GM12878 (cell line): ENCODE measurements at regions not wholly inside any gene's neighbourhood (a gene's known extent, or its start where the extent isn't known, plus 50 kb on each side); places are given as distances from the start of the nearest gene placed in this dataset.

Experiments
- ATAC-seq: fragments of 200-7000 bp; cut with Tn5 transposase; 3 replicates; pipeline ENCODE4 v1.9.1; 2020; ENCODE audit warnings: mild to moderate bottlenecking, moderate library complexity
- BruUV-seq: library from RNA; stranded (reverse); fragments of 400-500 nt; replicated peaks from 2 replicates; lab custom pipeline; 2021; lab: Mats Ljungman, UMichigan
- CTCF ChIA-PET: fragments of 300-600 bp; sonication (Branson Sonifier 250); formaldehyde crosslinking; extraction: SDS; loops from one replicate; lab custom pipeline; 2021; ENCODE audit warnings: inconsistent platforms; lab: Yijun Ruan, JAX
- POLR2A ChIA-PET: fragments of 350-600 bp; formaldehyde crosslinking; extraction: SDS; loops from one replicate; lab custom pipeline; 2021; ENCODE audit warnings: inconsistent platforms; lab: Charles Lee
- RAD21 ChIA-PET: fragments of 300-600 bp; sonication (Branson Sonifier 250); formaldehyde crosslinking; loops from one replicate; lab custom pipeline; 2023; ENCODE audit warnings: antibody characterized with exemption; ENCODE audit not compliant: unreplicated experiment; lab: Charles Lee
- SMC1A ChIA-PET: fragments of 300-600 bp; sonication (Branson Sonifier 250); formaldehyde crosslinking; loops from one replicate; lab custom pipeline; 2023; ENCODE audit not compliant: unreplicated experiment, uncharacterized antibody; lab: Charles Lee
- DNase-seq: peaks from one replicate; pipeline ENCODE4 v3.0.0-alpha.2; 2011; ENCODE audit warnings: low read depth, low spot score
- FAIRE-seq: peaks from 3 replicates; lab custom pipeline; 2011; peaks lifted over from hg19 to GRCh38; lab: Jason Lieb, UNC
- H2AFZ ChIP-seq: 2 replicates; pipeline ENCODE4 v1.6.0; 2011; ENCODE audit warnings: low read depth, low read length, control low read depth; ENCODE audit not compliant: control insufficient read depth
- H3K27ac ChIP-seq: 2 replicates; pipeline ENCODE4 v1.5.1; 2011; ENCODE audit warnings: control low read depth; ENCODE audit not compliant: control insufficient read depth, insufficient read depth
- H3K27me3 ChIP-seq, 2 experiments: replicated peaks in 1 of 2; 2 replicates each; pipeline versions ENCODE4 v1.6.0 to v1.6.1; 2011; ENCODE audit warnings: low read length in 1 of 2; ENCODE audit not compliant: control insufficient read depth in 2 of 2, insufficient read depth in 2 of 2
- H3K36me3 ChIP-seq, 2 experiments: 2 replicates each; pipeline ENCODE4 v1.5.1; 2011; ENCODE audit warnings: low read length in 1 of 2; ENCODE audit not compliant: control insufficient read depth in 2 of 2, insufficient read depth in 2 of 2
- H3K4me1 ChIP-seq: 2 replicates; pipeline ENCODE4 v1.6.1; 2011; ENCODE audit warnings: mild to moderate bottlenecking, low read length, moderate library complexity, mixed read lengths; ENCODE audit not compliant: control insufficient read depth, insufficient read depth
- H3K4me2 ChIP-seq: 2 replicates; pipeline ENCODE4 v1.6.0; 2011; ENCODE audit warnings: control low read depth; ENCODE audit not compliant: control insufficient read depth, insufficient read depth
- H3K4me3 ChIP-seq: fragments of 200-600 bp; sonication (generic); 2 replicates; pipeline ENCODE4 v1.5.1; 2016
- H3K79me2 ChIP-seq: 2 replicates; pipeline ENCODE4 v1.6.0; 2011; ENCODE audit warnings: low read length; ENCODE audit not compliant: control insufficient read depth, insufficient read depth
- H3K9ac ChIP-seq: 2 replicates; pipeline ENCODE4 v1.8.0; 2011; ENCODE audit warnings: low read length, control low read depth, mixed read lengths; ENCODE audit not compliant: control insufficient read depth, insufficient read depth
- H3K9me3 ChIP-seq: replicated peaks from 3 replicates; pipeline ENCODE4 v1.5.1; 2011; ENCODE audit warnings: mild to moderate bottlenecking, low read length; ENCODE audit not compliant: control insufficient read depth, insufficient read depth
- H4K20me1 ChIP-seq: 2 replicates; pipeline ENCODE4 v1.6.0; 2011; ENCODE audit not compliant: control insufficient read depth, insufficient read depth
- BCL11A ChIP-seq: IDR thresholded peaks from 2 replicates; pipeline ENCODE4 v1.6.1; 2011; ENCODE audit warnings: low read depth, low read length
- BHLHE40 ChIP-seq, 2 experiments: fragments of 450-650 bp in 1 of 2; IDR thresholded peaks; 2 replicates each; pipeline ENCODE4 v1.6.1; 2011 to 2017; ENCODE audit warnings: low read depth in 2 of 2, borderline replicate concordance in 1 of 2, improper control_type of control experiment in 1 of 2, low read length in 1 of 2, mild to moderate bottlenecking in 1 of 2
- CBX5 ChIP-seq: sonication (generic); IDR thresholded peaks from 2 replicates; pipeline ENCODE4 v1.6.1; 2016; ENCODE audit warnings: low read depth, moderate library complexity, mild to moderate bottlenecking, inconsistent platforms
- FOXK2 ChIP-seq: fragments of 450-650 bp; IDR thresholded peaks from 2 replicates; pipeline ENCODE4 v1.6.1; 2017; ENCODE audit warnings: mild to moderate bottlenecking, moderate library complexity
- MYC ChIP-seq: IDR thresholded peaks from 2 replicates; pipeline ENCODE4 v1.6.1; 2011; ENCODE audit warnings: mild to moderate bottlenecking, low read length, moderate library complexity, inconsistent platforms; ENCODE audit not compliant: insufficient read depth, insufficient replicate concordance, insufficient read length, severe bottlenecking
- NBN ChIP-seq: fragments of 450-650 bp; IDR thresholded peaks from 2 replicates; pipeline ENCODE4 v1.6.1; 2016
- SIX5 ChIP-seq: IDR thresholded peaks from 2 replicates; pipeline ENCODE4 v1.6.1; 2011; ENCODE audit warnings: mild to moderate bottlenecking, low read depth, low read length, moderate library complexity; ENCODE audit not compliant: severe bottlenecking
- SMAD1 ChIP-seq: fragments of 450-650 bp; IDR thresholded peaks from 2 replicates; pipeline ENCODE4 v1.6.1; 2018; ENCODE audit warnings: mild to moderate bottlenecking, low read depth; ENCODE audit not compliant: partially characterized antibody
- WGBS: methylation state at CpG from one replicate; pipeline ENCODE4 v1.1.6; 2016; ENCODE audit warnings: low lambda C conversion rate; ENCODE audit not compliant: insufficient replicate concordance, insufficient coverage; ENCODE audit errors: missing lambda C conversion rate; 5-methylcytosine and 5-hydroxymethylcytosine counted together
- in situ Hi-C: fragments of 300-500 bp; cut with MboI; formaldehyde crosslinking; loops from 9 replicates; pipeline ENCODE4 v1.14.3; 2018; ENCODE audit warnings: mixed read lengths
- intact Hi-C: fragments of 100-400 bp; cut with micrococcal nuclease; formaldehyde crosslinking; loops from one replicate; pipeline ENCODE4 v1.14.2; 2022; ENCODE audit not compliant: unreplicated experiment
- TF ChIP-seq, protein P1 (sequence below): IDR thresholded peaks from 2 replicates; pipeline ENCODE4 v1.6.1; 2011; ENCODE audit warnings: borderline replicate concordance, low read depth, mild to moderate bottlenecking, moderate library complexity, low read length; ENCODE audit not compliant: insufficient read depth, poor library complexity, severe bottlenecking
- TF ChIP-seq, protein P2 (sequence below): fragments of 450-650 bp; IDR thresholded peaks from 2 replicates; pipeline ENCODE4 v1.6.1; 2016; ENCODE audit warnings: mild to moderate bottlenecking, moderate library complexity, borderline replicate concordance
- TF ChIP-seq, protein P3 (sequence below): IDR thresholded peaks from 2 replicates; pipeline ENCODE4 v1.6.1; 2011; ENCODE audit warnings: mild to moderate bottlenecking, low read depth, low read length, moderate library complexity; ENCODE audit not compliant: insufficient replicate concordance

DNA sequence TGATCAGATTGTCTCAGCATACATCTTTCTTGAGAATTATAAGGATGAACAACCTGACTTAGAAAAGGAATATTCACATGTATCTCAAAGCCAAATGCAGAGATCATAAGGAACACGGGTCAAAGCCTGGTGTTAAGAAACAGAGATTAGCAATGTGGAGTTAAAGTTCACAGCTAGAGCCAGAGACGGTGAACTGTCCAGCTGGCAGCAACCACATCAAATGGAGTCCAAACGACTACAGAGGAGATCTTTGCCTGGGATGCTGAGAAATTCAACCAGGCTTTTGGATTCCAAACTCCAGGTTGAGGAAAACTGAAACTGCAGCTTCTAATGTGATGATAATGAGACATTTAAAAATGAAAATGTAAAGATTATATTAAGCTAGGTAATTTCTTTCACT is 939.9 kb upstream of the NXPH2 start:
- ChIA-PET SMC1A (interaction anchor here (1.1 kb wide), 2 partner anchors 17 kb away, joined by 3 read pairs; no protein-coding TSS in a partner anchor), POLR2A (no interaction called here), RAD21 (no interaction called here), CTCF (interaction anchor here (0.5 to 1.4 kb wide), 3 partner anchors 10 to 147 kb away, joined by 3 to 6 read pairs (median 3); no protein-coding TSS in a partner anchor)
- no peaks in the 10 kb centered on the region for H3K27me3 ChIP-seq
- H4K20me1 ChIP-seq: no peaks in the 10 kb centered on the region
- no peak overlapping the region for H3K27ac ChIP-seq
- no peaks in the 10 kb centered on the region for H3K9me3 ChIP-seq
- DNase-seq (no peak), ATAC-seq (no peak), FAIRE-seq (no peak)
- no peak overlapping the region for H3K4me3 ChIP-seq
- no peaks in the 10 kb centered on the region for H3K4me1 ChIP-seq
- H3K36me3 ChIP-seq: no peaks in the 10 kb centered on the region
- TF ChIP-seq, protein P1, sequence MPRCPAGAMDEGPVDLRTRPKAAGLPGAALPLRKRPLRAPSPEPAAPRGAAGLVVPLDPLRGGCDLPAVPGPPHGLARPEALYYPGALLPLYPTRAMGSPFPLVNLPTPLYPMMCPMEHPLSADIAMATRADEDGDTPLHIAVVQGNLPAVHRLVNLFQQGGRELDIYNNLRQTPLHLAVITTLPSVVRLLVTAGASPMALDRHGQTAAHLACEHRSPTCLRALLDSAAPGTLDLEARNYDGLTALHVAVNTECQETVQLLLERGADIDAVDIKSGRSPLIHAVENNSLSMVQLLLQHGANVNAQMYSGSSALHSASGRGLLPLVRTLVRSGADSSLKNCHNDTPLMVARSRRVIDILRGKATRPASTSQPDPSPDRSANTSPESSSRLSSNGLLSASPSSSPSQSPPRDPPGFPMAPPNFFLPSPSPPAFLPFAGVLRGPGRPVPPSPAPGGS: no peak
- TF ChIP-seq NBN (no peak), BHLHE40 (IDR thresholded peaks at IDR 0.05; ENCODE audit: borderline replicate concordance in 1 of 2, low read depth in 2 of 2, low read length in 1 of 2) (no peak), FOXK2 (no peak), SMAD1 (no peak), SIX5 (no peak), BCL11A (no peak), CBX5 (no peak), MYC (no peak)
- TF ChIP-seq, protein P2, sequence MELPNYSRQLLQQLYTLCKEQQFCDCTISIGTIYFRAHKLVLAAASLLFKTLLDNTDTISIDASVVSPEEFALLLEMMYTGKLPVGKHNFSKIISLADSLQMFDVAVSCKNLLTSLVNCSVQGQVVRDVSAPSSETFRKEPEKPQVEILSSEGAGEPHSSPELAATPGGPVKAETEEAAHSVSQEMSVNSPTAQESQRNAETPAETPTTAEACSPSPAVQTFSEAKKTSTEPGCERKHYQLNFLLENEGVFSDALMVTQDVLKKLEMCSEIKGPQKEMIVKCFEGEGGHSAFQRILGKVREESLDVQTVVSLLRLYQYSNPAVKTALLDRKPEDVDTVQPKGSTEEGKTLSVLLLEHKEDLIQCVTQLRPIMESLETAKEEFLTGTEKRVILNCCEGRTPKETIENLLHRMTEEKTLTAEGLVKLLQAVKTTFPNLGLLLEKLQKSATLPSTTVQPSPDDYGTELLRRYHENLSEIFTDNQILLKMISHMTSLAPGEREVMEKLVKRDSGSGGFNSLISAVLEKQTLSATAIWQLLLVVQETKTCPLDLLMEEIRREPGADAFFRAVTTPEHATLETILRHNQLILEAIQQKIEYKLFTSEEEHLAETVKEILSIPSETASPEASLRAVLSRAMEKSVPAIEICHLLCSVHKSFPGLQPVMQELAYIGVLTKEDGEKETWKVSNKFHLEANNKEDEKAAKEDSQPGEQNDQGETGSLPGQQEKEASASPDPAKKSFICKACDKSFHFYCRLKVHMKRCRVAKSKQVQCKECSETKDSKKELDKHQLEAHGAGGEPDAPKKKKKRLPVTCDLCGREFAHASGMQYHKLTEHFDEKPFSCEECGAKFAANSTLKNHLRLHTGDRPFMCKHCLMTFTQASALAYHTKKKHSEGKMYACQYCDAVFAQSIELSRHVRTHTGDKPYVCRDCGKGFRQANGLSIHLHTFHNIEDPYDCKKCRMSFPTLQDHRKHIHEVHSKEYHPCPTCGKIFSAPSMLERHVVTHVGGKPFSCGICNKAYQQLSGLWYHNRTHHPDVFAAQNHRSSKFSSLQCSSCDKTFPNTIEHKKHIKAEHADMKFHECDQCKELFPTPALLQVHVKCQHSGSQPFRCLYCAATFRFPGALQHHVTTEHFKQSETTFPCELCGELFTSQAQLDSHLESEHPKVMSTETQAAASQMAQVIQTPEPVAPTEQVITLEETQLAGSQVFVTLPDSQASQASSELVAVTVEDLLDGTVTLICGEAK: no peak
- TF ChIP-seq, protein P3, sequence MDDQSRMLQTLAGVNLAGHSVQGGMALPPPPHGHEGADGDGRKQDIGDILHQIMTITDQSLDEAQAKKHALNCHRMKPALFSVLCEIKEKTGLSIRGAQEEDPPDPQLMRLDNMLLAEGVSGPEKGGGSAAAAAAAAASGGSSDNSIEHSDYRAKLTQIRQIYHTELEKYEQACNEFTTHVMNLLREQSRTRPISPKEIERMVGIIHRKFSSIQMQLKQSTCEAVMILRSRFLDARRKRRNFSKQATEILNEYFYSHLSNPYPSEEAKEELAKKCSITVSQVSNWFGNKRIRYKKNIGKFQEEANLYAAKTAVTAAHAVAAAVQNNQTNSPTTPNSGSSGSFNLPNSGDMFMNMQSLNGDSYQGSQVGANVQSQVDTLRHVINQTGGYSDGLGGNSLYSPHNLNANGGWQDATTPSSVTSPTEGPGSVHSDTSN: no peak
- in situ Hi-C loops (no loop called here), intact Hi-C loops (no loop called here)
- H3K4me2 ChIP-seq: no peak overlapping the region
- H2AFZ ChIP-seq: no peak overlapping the region
- 0% methylated on average over 3 of the region's 3 CpGs for WGBS
- no peak overlapping the region for H3K9ac ChIP-seq
- BruUV-seq: no TSS peak
- no peaks in the 10 kb centered on the region for H3K79me2 ChIP-seq
